Endothelial cell of umbilical vein (primary cell): ENCODE measurements at regions not wholly inside any gene's neighbourhood (a gene's known extent, or its start where the extent isn't known, plus 50 kb on each side); places are given as distances from the start of the nearest gene placed in this dataset.
"Not testable (repeated sequence)": the region's sequence is repeated elsewhere in the genome, so short reads cannot be mapped to it uniquely, and the experiment has no call there.

Experiments used
- BruUV-seq: library from RNA; stranded (reverse); fragments of 400-500 nt; replicated peaks from 2 replicates; lab custom pipeline; 2021; lab: Mats Ljungman, UMichigan
- CTCF ChIA-PET: fragments of 300-600, 350-600 bp; sonication (Branson Sonifier 250); formaldehyde crosslinking; loops from one replicate; lab custom pipeline; 2021; ENCODE audit warnings: antibody characterized with exemption, inconsistent platforms; lab: Charles Lee
- POLR2A ChIA-PET: fragments of 300-600, 350-600 bp; sonication (Branson Sonifier 250); formaldehyde crosslinking; loops from one replicate; lab custom pipeline; 2021; ENCODE audit warnings: antibody characterized with exemption, inconsistent platforms; lab: Charles Lee
- DNase-seq: peaks from one replicate; pipeline ENCODE4 v3.0.0-alpha.2; 2011; ENCODE audit warnings: low read depth, low spot score
- FAIRE-seq: peaks from 2 replicates; lab custom pipeline; 2011; peaks lifted over from hg19 to GRCh38; lab: Jason Lieb, UNC
- H2AFZ ChIP-seq: 2 replicates; pipeline ENCODE4 v1.6.0; 2012; ENCODE audit warnings: low read depth, low read length, control low read depth, inconsistent platforms
- H3K27ac ChIP-seq: 2 replicates; pipeline ENCODE4 v1.5.1; 2011; ENCODE audit warnings: low read depth, mild to moderate bottlenecking, control low read depth, low read length, moderate library complexity; ENCODE audit not compliant: insufficient read depth
- H3K27me3 ChIP-seq, 2 experiments: 2 replicates each; pipeline versions ENCODE4 v1.6.0 to v1.6.1; 2011; ENCODE audit warnings: low read length in 2 of 2, mixed read lengths in 1 of 2; ENCODE audit not compliant: control insufficient read depth in 2 of 2, insufficient read depth in 2 of 2
- H3K36me3 ChIP-seq, 2 experiments: 2 replicates in 1 of 2; 3 replicates in 1 of 2; pipeline ENCODE4 v1.5.1; 2011; ENCODE audit warnings: low read length in 2 of 2, mild to moderate bottlenecking in 1 of 2, moderate library complexity in 1 of 2; ENCODE audit not compliant: control insufficient read depth in 2 of 2, insufficient read depth in 2 of 2; ENCODE audit errors: extremely low read depth in 1 of 2
- H3K4me1 ChIP-seq: 3 replicates; pipeline ENCODE4 v1.5.1; 2011; ENCODE audit warnings: mild to moderate bottlenecking, low read length; ENCODE audit not compliant: control insufficient read depth, insufficient read depth; ENCODE audit errors: extremely low read depth
- H3K4me2 ChIP-seq: 2 replicates; pipeline ENCODE4 v1.6.1; 2011; ENCODE audit warnings: low read length, control low read depth, mixed read lengths; ENCODE audit not compliant: insufficient read depth
- H3K4me3 ChIP-seq, 3 experiments: fragments of 200-600 bp in 1 of 3; sonication (generic), shearing (Covaris generic) in 1 of 3; replicated peaks in 1 of 3; 2 replicates each; pipeline ENCODE4 v1.5.1; 2011 to 2016; ENCODE audit warnings: control low read depth in 3 of 3, low read length in 3 of 3, mild to moderate bottlenecking in 2 of 3, inconsistent platforms in 1 of 3, low read depth in 1 of 3, moderate library complexity in 1 of 3; ENCODE audit not compliant: insufficient read depth in 1 of 3
- H3K79me2 ChIP-seq: 2 replicates; pipeline ENCODE4 v1.6.0; 2012; ENCODE audit warnings: low read length, inconsistent platforms; ENCODE audit not compliant: control insufficient read depth, insufficient read depth
- H3K9ac ChIP-seq: replicated peaks from 2 replicates; pipeline ENCODE3; 2011; ENCODE audit warnings: low read length, control low read depth; ENCODE audit not compliant: insufficient read depth; ENCODE audit errors: extremely low read depth
- H3K9me1 ChIP-seq: replicated peaks from 3 replicates; pipeline ENCODE4 v1.6.0; 2011; ENCODE audit warnings: mild to moderate bottlenecking, low read length; ENCODE audit not compliant: control insufficient read depth, insufficient read depth; ENCODE audit errors: extremely low read depth
- H3K9me3 ChIP-seq: replicated peaks from 2 replicates; pipeline ENCODE4 v1.5.1; 2012; ENCODE audit warnings: low read length, inconsistent platforms; ENCODE audit not compliant: control insufficient read depth, insufficient read depth
- H4K20me1 ChIP-seq: replicated peaks from 2 replicates; pipeline ENCODE3; 2011; ENCODE audit warnings: mild to moderate bottlenecking, low read length; ENCODE audit not compliant: control insufficient read depth, insufficient read depth; ENCODE audit errors: extremely low read depth
- CTCF ChIP-seq, 2 donors: IDR thresholded peaks; 1 replicate in 1 of 2; 2 replicates in 1 of 2; pipeline ENCODE4 v1.5.1; 2011; ENCODE audit warnings: low read length in 2 of 2, mild to moderate bottlenecking in 2 of 2, moderate library complexity in 2 of 2, control low read depth in 1 of 2, inconsistent platforms in 1 of 2, low read depth in 1 of 2; ENCODE audit not compliant: insufficient read depth in 1 of 2; ENCODE audit errors: extremely low read depth in 1 of 2
- EZH2 ChIP-seq: IDR thresholded peaks from 2 replicates; pipeline ENCODE4 v1.6.1; 2012; ENCODE audit warnings: borderline replicate concordance, low read depth, mild to moderate bottlenecking, moderate library complexity, low read length, inconsistent platforms; ENCODE audit not compliant: severe bottlenecking
- FOS ChIP-seq: IDR thresholded peaks from 2 replicates; pipeline ENCODE4 v1.6.1; 2011; ENCODE audit warnings: mild to moderate bottlenecking, low read length, moderate library complexity, borderline replicate concordance; ENCODE audit not compliant: insufficient read depth
- GATA2 ChIP-seq: IDR thresholded peaks from 2 replicates; pipeline ENCODE4 v1.7.0; 2011; ENCODE audit warnings: low read depth, mild to moderate bottlenecking, moderate library complexity, mixed read lengths, low read length; ENCODE audit not compliant: insufficient read length, insufficient read depth
- JUN ChIP-seq: IDR thresholded peaks from 2 replicates; pipeline ENCODE4 v1.6.1; 2011; ENCODE audit warnings: borderline replicate concordance, low read depth; ENCODE audit not compliant: insufficient read length, insufficient read depth
- MAX ChIP-seq: IDR thresholded peaks from 2 replicates; pipeline ENCODE4 v1.6.1; 2011; ENCODE audit not compliant: insufficient read depth, insufficient read length
- MYC ChIP-seq: IDR thresholded peaks from one replicate; pipeline ENCODE4 v1.6.1; 2011; ENCODE audit warnings: mild to moderate bottlenecking, low read depth, low read length
- POLR2A ChIP-seq: IDR thresholded peaks from 2 replicates; pipeline ENCODE4 v1.6.1; 2012; ENCODE audit warnings: low read depth, mild to moderate bottlenecking, control low read depth, low read length
- POLR2AphosphoS5 ChIP-seq: IDR thresholded peaks from 2 replicates; pipeline ENCODE4 v1.6.1; 2012; ENCODE audit warnings: low read depth, mild to moderate bottlenecking, control low read depth, low read length, moderate library complexity; ENCODE audit not compliant: insufficient read depth
- dilution Hi-C: fragments of 300-500 bp; cut with MboI; formaldehyde crosslinking; loops from one replicate; pipeline ENCODE4 v1.15.0; 2019; ENCODE audit warnings: low sequenced_read_pairs; ENCODE audit not compliant: extremely low pct_ligation_motif_present
- intact Hi-C: fragments of 100-400 bp; cut with micrococcal nuclease; formaldehyde crosslinking; loops from one replicate; pipeline ENCODE4 v1.10.0; 2022

GRCh38 chr18:60064271-60064670, 164.5 kb downstream of the PMAIP1 start:
- H3K27me3 ChIP-seq: no peaks in the 10 kb centered on the region
- H3K9ac ChIP-seq: no peak overlapping the region
- no TSS peak for BruUV-seq
- H3K9me1 ChIP-seq: no peaks in the 10 kb centered on the region
- POLR2A ChIA-PET: no interaction called here
- H2AFZ ChIP-seq: no peak overlapping the region
- H4K20me1 ChIP-seq: no peaks in the 10 kb centered on the region
- DNase-seq: no peak
- CTCF ChIA-PET: no interaction called here
- no peak for FAIRE-seq
- no peaks in the 10 kb centered on the region for H3K36me3 ChIP-seq
- TF ChIP-seq EZH2: no peak
- TF ChIP-seq MAX: no peak
- TF ChIP-seq POLR2AphosphoS5: no peak
- no peak for TF ChIP-seq POLR2A
- TF ChIP-seq JUN: no peak
- no peak for TF ChIP-seq MYC
- TF ChIP-seq FOS: no peak
- TF ChIP-seq CTCF (IDR thresholded peaks at IDR 0.05; ENCODE audit: extremely low read depth in 1 of 2, insufficient read depth in 1 of 2, low read depth in 1 of 2, low read length in 2 of 2): no peak
- TF ChIP-seq GATA2: no peak
- H3K27ac ChIP-seq: no peak overlapping the region
- intact Hi-C loops (no loop called here), dilution Hi-C loops (no loop called here)
- H3K9me3 ChIP-seq: no peaks in the 10 kb centered on the region
- no peak overlapping the region for H3K4me3 ChIP-seq
- H3K4me2 ChIP-seq: no peak overlapping the region
- no peaks in the 10 kb centered on the region for H3K79me2 ChIP-seq
- no peaks in the 10 kb centered on the region for H3K4me1 ChIP-seq

GRCh38 chr18:60062831-60063230, 163.0 kb downstream of the PMAIP1 start:
- H3K9me3 ChIP-seq, H3K4me2 ChIP-seq, H3K9ac ChIP-seq, H3K27me3 ChIP-seq, DNase-seq, H3K4me1 ChIP-seq, H3K27ac ChIP-seq, intact Hi-C loops, H3K4me3 ChIP-seq, H3K9me1 ChIP-seq, dilution Hi-C loops, BruUV-seq, H3K36me3 ChIP-seq, H4K20me1 ChIP-seq, H3K79me2 ChIP-seq, H2AFZ ChIP-seq, FAIRE-seq, POLR2A ChIA-PET: not testable (repeated sequence)
- CTCF ChIA-PET: interaction anchor here (0.6 kb wide), 1 partner anchor 67 kb away, joined by 3 read pairs; no protein-coding TSS in a partner anchor
